Fibroblast of lung (primary cell): ENCODE measurements at regions not wholly inside any gene's neighbourhood (a gene's known extent, or its start where the extent isn't known, plus 50 kb on each side); places are given as distances from the start of the nearest gene placed in this dataset.

Experiments
- DNase-seq, 2 donors: peaks; one replicate each; pipeline versions ENCODE4 v3.0.0 to v3.0.0-alpha.2; 2010; ENCODE audit warnings: low read depth in 2 of 2
- H2AFZ ChIP-seq: 2 replicates; pipeline ENCODE4 v1.5.1; 2012; ENCODE audit warnings: low read length, control low read depth, inconsistent platforms
- H3K27ac ChIP-seq: 2 replicates; pipeline ENCODE4 v1.5.1; 2011; ENCODE audit warnings: low read length, control low read depth; ENCODE audit not compliant: insufficient read depth
- H3K27me3 ChIP-seq: 2 replicates; pipeline ENCODE4 v1.5.1; 2011; ENCODE audit warnings: mild to moderate bottlenecking, low read length; ENCODE audit not compliant: control insufficient read depth, insufficient read depth
- H3K36me3 ChIP-seq: 2 replicates; pipeline ENCODE4 v1.5.1; 2011; ENCODE audit warnings: low read length; ENCODE audit not compliant: control insufficient read depth, insufficient read depth
- H3K4me1 ChIP-seq: 2 replicates; pipeline ENCODE4 v1.5.1; 2011; ENCODE audit warnings: low read length; ENCODE audit not compliant: control insufficient read depth, insufficient read depth; ENCODE audit errors: extremely low read depth
- H3K4me2 ChIP-seq: 2 replicates; pipeline ENCODE4 v1.5.1; 2011; ENCODE audit warnings: low read length, control low read depth; ENCODE audit not compliant: insufficient read depth; ENCODE audit errors: extremely low read depth
- H3K4me3 ChIP-seq, 4 experiments: fragments of 200-600 bp in 1 of 4; sonication (generic) in 1 of 4; replicated peaks in 1 of 4; 2 replicates each; pipeline ENCODE4 v1.5.1; 2011 to 2016; ENCODE audit warnings: low read length in 4 of 4, low read depth in 3 of 4, mild to moderate bottlenecking in 3 of 4, control low read depth in 2 of 4, inconsistent platforms in 1 of 4, mixed read lengths in 1 of 4; ENCODE audit not compliant: insufficient read depth in 1 of 4; ENCODE audit errors: control extremely low read depth in 1 of 4
- H3K79me2 ChIP-seq: 2 replicates; pipeline ENCODE4 v1.5.1; 2012; ENCODE audit warnings: mild to moderate bottlenecking, low read length, inconsistent platforms; ENCODE audit not compliant: control insufficient read depth, insufficient read depth
- H3K9ac ChIP-seq: 2 replicates; pipeline ENCODE4 v1.5.1; 2011; ENCODE audit warnings: mild to moderate bottlenecking, low read length, control low read depth; ENCODE audit not compliant: insufficient read depth
- H3K9me3 ChIP-seq: 2 replicates; pipeline ENCODE4 v1.5.1; 2012; ENCODE audit warnings: low read depth, low read length; ENCODE audit not compliant: control insufficient read depth, insufficient read depth
- H4K20me1 ChIP-seq: 2 replicates; pipeline ENCODE4 v1.5.1; 2011; ENCODE audit warnings: low read length; ENCODE audit not compliant: control insufficient read depth, insufficient read depth; ENCODE audit errors: extremely low read depth
- CTCF ChIP-seq, 2 donors: IDR thresholded peaks in 1 of 2; conservative IDR thresholded peaks in 1 of 2; 1 replicate in 1 of 2; 2 replicates in 1 of 2; pipeline ENCODE4 v1.5.1; 2011 to 2012; ENCODE audit warnings: low read length in 2 of 2, control low read depth in 1 of 2, inconsistent platforms in 1 of 2, low read depth in 1 of 2, mild to moderate bottlenecking in 1 of 2
- EZH2 ChIP-seq: IDR thresholded peaks from 2 replicates; pipeline ENCODE4 v1.5.1; 2012; ENCODE audit warnings: low read length, control low read depth, mild to moderate bottlenecking; ENCODE audit errors: missing control alignments

- Histone ChIP-seq H3K4me3 (no peak overlapping the region), H4K20me1 (no peaks in the 10 kb centered on the region), H2AFZ (no peak overlapping the region), H3K27me3 (no peaks in the 10 kb centered on the region), H3K27ac (no peak overlapping the region), H3K4me1 (no peaks in the 10 kb centered on the region), H3K9ac (no peak overlapping the region), H3K4me2 (no peak overlapping the region), H3K9me3 (no peaks in the 10 kb centered on the region), H3K79me2 (no peaks in the 10 kb centered on the region), H3K36me3 (no peaks in the 10 kb centered on the region)
- TF ChIP-seq EZH2 = no peak
- no peak for TF ChIP-seq CTCF (conservative IDR thresholded peaks at IDR 0.05 in 1 of 2, IDR thresholded peaks at IDR 0.05 in 1 of 2; ENCODE audit: low read depth in 1 of 2, low read length in 2 of 2)
- no peak for DNase-seq
Measured at GRCh38 chr14:26851793-26852192, 254.0 kb upstream of the NOVA1 start.

GRCh38 chr14:26855077-26855753, 257.4 kb upstream of the NOVA1 start:
- Histone ChIP-seq H3K36me3 (no peaks in the 10 kb centered on the region), H3K4me3 (no peak overlapping the region), H3K27ac (no peak overlapping the region), H3K27me3 (no peaks in the 10 kb centered on the region), H3K4me2 (no peak overlapping the region), H3K4me1 (no peaks in the 10 kb centered on the region), H2AFZ (no peak overlapping the region), H3K9ac (no peak overlapping the region), H3K9me3 (no peaks in the 10 kb centered on the region), H4K20me1 (no peaks in the 10 kb centered on the region), H3K79me2 (no peaks in the 10 kb centered on the region)
- TF ChIP-seq EZH2 (no peak), CTCF (conservative IDR thresholded peaks at IDR 0.05 in 1 of 2, IDR thresholded peaks at IDR 0.05 in 1 of 2; ENCODE audit: low read depth in 1 of 2, low read length in 2 of 2) (no peak)
- DNase-seq = peak in 1 of 2 donors; percentile 43

GRCh38 chr14:26856876-26857518, 259.2 kb upstream of the NOVA1 start:
- no peak overlapping the region for H3K9ac ChIP-seq
- H3K4me3 ChIP-seq = no peak overlapping the region
- H3K27ac ChIP-seq = no peak overlapping the region
- TF ChIP-seq EZH2 (no peak), CTCF (conservative IDR thresholded peaks at IDR 0.05 in 1 of 2, IDR thresholded peaks at IDR 0.05 in 1 of 2; ENCODE audit: low read depth in 1 of 2, low read length in 2 of 2) (no peak)
- no peaks in the 10 kb centered on the region for H3K79me2 ChIP-seq
- no peaks in the 10 kb centered on the region for H3K36me3 ChIP-seq
- no peaks in the 10 kb centered on the region for H3K27me3 ChIP-seq
- no peaks in the 10 kb centered on the region for H4K20me1 ChIP-seq
- H3K9me3 ChIP-seq = no peaks in the 10 kb centered on the region
- H3K4me1 ChIP-seq = no peaks in the 10 kb centered on the region
- no peak for DNase-seq
- H2AFZ ChIP-seq = no peak overlapping the region
- H3K4me2 ChIP-seq = no peak overlapping the region
